ENCODE measurements at regions not wholly inside any gene's neighbourhood (a gene's known extent, or its start where the extent isn't known, plus 50 kb on each side); places are given as distances from the start of the nearest gene placed in this dataset.
"Not testable (repeated sequence)": the region's sequence is repeated elsewhere in the genome, so short reads cannot be mapped to it uniquely, and the experiment has no call there.

GRCh38 chr2:129469389-129469788, 510.1 kb upstream of the RAB6C start:
- DNase-seq, result no peak

DNA sequence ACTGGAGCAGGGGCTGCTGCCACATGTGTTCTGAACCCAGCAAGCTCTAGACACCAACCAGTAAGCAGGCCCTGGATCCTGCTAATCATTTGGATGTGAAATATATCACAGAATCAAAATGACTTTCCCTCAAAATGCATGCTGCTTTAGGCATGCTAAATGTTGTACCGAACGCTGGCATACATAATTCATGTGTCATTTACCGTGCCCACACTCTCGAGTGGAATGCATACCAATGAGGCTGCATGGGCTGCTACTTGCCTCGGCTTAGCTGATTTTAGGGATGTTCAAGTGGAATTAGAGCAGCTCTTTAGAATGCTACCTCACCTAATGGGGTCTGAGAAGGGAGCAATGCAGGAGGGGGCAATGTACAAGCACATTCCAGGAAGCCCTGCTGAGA, 509.6 kb upstream of the RAB6C start:
- no peak for DNase-seq

GRCh38 chr2:129478902-129479517, 500.5 kb upstream of the RAB6C start:
- DNase-seq, result no peak

GRCh38 chr2:129479892-129480291, 499.6 kb upstream of the RAB6C start:
- no peak for DNase-seq

DNA sequence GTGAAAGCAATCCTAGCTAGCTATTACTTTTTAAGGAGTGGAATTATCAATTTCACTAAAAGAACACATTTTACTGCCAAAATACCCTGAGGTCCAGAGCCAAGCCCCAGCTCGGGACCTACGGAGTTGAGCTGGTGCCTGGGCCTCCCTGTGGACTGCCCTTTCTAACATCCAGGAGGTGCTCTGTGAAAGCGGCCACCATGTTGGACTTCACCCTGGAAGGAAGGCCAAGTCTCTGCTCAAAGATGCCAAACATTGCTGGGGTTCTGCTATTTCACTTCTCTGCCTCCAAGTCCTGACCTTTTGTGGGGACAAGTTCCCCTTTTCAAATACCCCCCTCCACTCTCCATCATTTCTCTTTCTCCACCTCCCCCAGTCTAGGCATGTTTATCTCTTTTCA, 498.7 kb upstream of the RAB6C start:
- DNase-seq, result no peak

DNA sequence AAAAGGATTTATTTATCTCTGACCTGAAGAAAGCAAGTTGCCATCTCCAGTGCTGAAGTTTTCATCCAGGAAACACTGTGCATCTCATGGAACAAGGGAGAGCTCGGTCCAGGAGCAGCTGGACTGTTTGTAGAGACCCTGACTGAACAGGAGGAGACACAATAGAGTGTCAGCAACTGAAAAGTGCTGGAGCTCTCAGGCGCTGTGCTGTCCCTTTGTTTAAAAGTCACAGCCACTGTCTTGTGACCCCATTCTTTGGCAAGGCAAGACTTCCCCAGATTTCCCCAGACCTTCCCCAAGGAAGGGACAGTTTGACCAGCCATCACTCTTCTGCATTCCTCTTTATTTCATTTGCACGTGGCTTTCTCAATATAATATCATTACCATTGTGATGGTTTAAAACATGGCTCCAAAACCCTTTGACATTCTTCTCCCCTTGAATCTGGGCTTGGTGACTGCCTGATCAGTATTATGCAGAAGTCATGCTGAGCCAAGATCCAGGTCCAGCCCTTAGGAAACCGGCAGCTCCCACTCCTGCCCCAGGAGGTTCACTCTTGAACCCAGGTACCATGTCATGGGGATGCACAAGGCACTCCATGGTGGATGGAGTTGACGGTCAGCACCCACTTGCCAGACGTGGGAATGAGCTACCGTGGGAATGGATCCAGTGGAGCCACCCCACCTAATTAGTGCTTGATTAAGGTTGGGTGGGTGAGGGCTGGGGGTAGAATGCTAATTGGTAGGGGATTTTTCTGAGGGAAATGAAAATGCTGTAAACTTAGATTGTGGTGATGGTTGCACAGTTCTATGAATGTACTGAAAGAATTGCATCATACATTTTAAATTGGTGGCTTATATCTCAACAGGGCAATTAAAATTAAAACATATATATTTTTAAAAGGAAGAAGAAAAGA, 497.9 kb upstream of the RAB6C start:
- no peak for DNase-seq

- DNase-seq, result no peak
Measured at GRCh38 chr2:129482626-129483025, 496.8 kb upstream of the RAB6C start.

DNA sequence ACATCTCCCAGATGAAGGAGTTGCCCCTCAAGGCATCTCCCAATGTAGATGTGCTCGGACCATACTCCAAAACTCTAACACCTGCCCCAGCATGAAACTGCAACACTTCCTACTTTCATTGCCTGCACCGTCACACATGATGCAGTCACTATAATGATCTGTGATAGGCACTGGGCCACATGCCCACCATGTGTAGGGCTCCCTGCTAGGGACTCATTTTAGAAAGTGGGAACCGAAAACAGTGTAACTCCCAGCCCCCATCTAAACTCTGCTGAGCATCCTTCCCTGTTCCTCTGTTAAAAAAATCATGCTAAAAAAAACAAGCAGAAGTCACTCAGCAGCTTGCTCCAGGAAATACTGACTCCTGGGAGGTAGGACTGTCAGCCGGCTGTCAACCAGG, 496.1 kb upstream of the RAB6C start:
- DNase-seq, result no peak

DNA sequence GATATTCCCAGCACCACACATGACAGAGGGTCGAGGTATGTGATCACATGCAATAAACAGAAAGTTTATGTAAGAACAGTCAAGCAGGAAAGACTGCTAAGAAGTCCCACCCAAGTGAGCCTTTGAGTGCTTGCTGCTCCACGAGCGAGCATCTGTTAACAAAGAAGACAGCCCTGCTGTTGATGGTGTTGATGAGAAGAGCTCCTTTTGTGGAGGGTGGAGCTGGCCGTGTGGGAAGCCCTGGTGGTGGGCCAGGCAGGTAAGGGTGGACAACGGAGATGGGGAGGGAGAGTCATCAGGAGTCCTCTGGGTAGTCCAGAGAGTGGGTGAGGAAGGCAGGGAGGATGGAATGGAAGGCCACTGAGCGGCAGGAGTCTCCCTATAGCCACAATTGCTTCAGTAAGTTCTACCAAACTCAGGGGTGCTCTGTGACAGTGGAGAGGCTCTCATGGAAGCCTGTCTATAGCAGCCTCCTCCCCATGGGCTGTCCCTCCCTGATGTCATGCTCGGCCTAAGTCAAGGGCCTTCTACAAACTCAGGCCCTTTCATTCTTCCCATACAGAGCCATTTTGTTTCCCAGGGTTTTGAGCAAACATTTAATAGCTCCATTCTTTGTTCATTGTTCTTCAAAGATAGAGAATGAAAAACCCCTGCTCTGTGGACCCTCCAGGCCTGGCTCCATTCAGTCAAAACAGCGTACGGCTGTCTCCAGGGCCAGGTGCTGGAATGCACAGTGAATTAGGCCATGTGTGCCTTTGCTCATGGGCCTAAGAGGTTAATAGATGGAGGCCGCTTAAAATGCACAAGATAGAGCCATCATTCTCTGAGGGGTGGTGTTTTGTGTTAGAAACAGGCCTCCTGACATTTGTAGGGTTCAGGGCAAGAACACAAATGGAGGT, 494.2 kb upstream of the RAB6C start:
- no peak for DNase-seq

- no peak for DNase-seq
Measured at GRCh38 chr2:129488376-129488775, 491.1 kb upstream of the RAB6C start.

DNA sequence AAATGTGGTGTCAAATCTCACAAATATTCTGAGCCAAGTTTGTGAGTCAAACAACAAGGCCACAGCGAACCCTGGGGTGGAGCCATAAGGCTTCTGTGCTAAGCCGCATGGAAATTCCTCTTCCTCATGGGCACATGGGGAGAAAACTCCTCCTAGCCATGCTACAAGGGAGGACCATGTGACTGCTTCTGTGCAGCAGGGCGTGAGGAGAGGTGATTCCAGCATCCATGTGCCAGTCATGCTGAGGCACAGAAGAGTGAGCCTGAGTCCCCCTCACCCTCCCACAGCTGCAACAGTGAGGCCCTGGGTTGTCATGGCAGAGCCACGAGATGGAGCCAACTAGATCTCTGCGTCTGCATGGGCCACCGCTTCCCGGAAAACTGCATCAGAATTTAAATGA, 488.8 kb upstream of the RAB6C start:
- DNase-seq, result no peak

- DNase-seq, result no peak
Measured at GRCh38 chr2:129491308-129491707, 488.2 kb upstream of the RAB6C start.

- no peak for DNase-seq
Measured at GRCh38 chr2:129492548-129492947, 486.9 kb upstream of the RAB6C start.

DNA sequence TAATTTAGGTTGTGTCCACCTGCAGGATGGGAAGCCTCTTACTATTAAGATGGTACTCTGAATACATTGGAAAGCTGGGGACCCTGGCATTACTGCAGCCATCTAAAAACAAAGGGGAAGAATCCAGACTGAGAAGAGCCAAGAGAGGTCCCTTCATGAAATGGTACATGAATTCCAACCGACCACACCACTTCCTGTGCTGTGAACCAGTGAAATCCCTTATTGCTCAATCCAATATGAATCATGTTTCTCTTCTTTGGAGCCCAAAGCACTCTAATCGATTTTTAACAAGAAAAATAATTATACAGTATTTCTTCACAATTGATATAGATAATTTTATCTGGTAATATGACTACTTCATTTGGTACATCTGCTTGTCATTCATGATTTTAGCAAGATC, 479.7 kb upstream of the RAB6C start:
- DNase-seq, result no peak

- DNase-seq, result no peak
Measured at GRCh38 chr2:129502781-129503180, 476.7 kb upstream of the RAB6C start.

- DNase-seq, result no peak
Measured at GRCh38 chr2:129504646-129505045, 474.8 kb upstream of the RAB6C start.

DNA sequence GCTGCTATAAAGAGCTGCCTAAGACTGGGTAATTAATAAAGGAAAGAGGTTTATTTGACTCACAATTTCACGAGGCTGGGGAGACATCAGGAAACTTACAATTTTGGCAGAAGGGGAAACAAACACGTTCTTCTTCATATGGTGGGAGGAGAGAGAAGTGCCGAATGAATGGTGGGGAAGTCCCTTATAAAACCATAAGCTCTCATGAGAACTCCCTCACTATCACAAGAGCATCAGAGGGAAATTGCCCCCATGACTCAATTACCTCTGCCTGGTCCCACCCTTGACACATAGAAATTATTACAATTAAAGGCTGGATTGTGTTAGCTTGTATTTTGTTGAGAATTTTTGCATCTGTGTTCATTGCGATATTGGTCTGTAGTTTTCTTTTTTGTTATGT, 460.5 kb upstream of the RAB6C start:
- DNase-seq, result no peak

- not testable (repeated sequence) for DNase-seq
Measured at GRCh38 chr2:129532158-129532557, 447.3 kb upstream of the RAB6C start.

DNA sequence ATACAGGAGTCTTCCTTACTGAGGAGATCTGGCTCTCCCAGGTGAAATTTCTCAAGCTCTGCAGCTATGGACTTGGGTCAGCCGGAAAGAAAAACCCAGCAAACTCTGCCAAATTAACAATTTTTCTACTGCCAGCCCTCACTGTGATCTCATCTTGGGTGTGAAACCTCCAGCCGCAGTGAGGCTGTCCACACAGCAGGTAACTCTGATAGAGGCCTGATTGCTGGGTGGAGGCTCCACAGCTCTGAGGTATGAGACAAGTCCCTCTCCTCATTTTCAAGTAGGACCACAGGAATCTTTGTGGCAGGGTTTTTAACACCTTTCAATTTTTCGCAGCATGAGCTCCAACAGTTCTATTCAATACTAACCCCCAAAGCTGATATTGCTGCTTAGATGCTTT, 430.6 kb upstream of the RAB6C start:
- DNase-seq, result no peak

- DNase-seq, result no peak
Measured at GRCh38 chr2:129550536-129550935, 428.9 kb upstream of the RAB6C start.

GRCh38 chr2:129554373-129554772, 425.1 kb upstream of the RAB6C start:
- DNase-seq, result no peak

DNA sequence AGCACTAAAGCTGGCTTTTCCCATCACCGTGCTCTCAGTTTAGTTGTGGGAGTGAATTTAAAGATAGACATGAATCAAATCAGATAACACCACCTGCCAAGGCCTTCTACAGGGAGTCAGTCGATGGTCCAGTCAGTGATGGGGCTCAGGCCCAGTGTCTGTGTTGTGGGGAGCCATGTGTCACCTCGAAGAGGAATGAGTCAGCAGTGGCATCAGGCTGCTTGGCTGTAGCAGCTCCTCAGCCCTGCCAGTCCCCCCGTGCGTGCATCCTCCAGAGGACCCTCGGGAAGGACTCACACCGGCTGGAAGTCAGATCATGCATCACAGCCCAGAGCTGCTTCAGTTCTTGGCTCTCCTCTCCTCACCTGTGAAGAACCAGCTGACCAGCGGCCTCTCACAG, 420.4 kb upstream of the RAB6C start:
- DNase-seq, result no peak

GRCh38 chr2:129565551-129566109, 413.8 kb upstream of the RAB6C start:
- no peak for DNase-seq

Data from NCI-H526 treated with DMSO at 0.1 percent for 48 hours (cell line).